GM12891 (cell line): ENCODE measurements at regions not wholly inside any gene's neighbourhood (a gene's known extent, or its start where the extent isn't known, plus 50 kb on each side); places are given as distances from the start of the nearest gene placed in this dataset.

Experiments used
- PAX5 ChIP-seq: IDR thresholded peaks from 2 replicates; pipeline ENCODE4 v1.6.1; 2011; ENCODE audit warnings: low read length, moderate library complexity, mild to moderate bottlenecking; ENCODE audit not compliant: insufficient read depth, severe bottlenecking
- POLR2A ChIP-seq: IDR thresholded peaks from 2 replicates; pipeline ENCODE4 v1.6.1; 2011; ENCODE audit warnings: low read depth, low read length, control low read depth
- POLR2AphosphoS5 ChIP-seq: IDR thresholded peaks from 2 replicates; pipeline ENCODE4 v1.6.1; 2011; ENCODE audit warnings: low read depth, low read length, control low read depth

DNA sequence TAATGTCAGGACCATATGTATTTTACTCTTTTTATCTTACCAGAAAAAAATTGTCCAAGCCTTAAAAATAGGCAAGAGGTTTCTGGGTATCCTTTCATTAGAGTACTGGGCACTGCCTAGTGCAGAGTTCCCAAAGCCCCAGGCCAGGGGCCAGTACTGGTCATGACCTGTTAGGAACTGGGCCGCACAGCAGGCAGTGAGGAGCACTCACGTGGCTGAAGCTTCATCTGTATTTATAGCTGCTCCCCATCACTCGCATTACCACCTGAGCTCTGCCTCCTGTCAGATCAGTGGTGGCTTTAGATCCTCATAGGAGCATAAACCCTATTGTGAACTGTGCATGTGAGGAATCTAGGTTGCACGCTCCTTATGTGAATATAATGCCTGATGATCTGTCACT is 632.9 kb downstream of the UTRN start:
- TF ChIP-seq POLR2A (no peak), PAX5 (no peak), POLR2AphosphoS5 (no peak)
